ENCODE measurements at regions not wholly inside any gene's neighbourhood (a gene's known extent, or its start where the extent isn't known, plus 50 kb on each side); places are given as distances from the start of the nearest gene placed in this dataset.
"Not testable (repeated sequence)": the region's sequence is repeated elsewhere in the genome, so short reads cannot be mapped to it uniquely, and the experiment has no call there.

DNA sequence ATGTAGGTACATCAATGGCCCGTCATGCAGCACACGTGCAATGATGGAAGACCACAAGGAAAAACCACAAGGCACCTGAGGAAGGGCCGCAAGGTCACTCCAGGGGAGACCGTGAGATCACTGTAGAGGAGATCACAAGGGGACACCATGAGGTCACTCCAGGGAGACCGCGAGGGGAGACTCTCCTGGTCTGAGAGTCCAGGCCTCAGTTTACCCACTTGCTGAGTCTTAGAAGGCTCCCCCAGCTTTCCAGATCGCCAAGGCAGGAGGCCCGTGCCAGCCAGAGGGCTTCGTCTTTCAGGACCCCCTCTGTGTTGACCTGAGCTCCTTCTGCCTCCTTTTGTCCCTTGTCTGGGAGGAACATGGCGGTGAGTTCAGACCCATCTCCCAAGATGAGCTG is 232.2 kb downstream of the ERMARD start:
- DNase-seq: no peak

DNA sequence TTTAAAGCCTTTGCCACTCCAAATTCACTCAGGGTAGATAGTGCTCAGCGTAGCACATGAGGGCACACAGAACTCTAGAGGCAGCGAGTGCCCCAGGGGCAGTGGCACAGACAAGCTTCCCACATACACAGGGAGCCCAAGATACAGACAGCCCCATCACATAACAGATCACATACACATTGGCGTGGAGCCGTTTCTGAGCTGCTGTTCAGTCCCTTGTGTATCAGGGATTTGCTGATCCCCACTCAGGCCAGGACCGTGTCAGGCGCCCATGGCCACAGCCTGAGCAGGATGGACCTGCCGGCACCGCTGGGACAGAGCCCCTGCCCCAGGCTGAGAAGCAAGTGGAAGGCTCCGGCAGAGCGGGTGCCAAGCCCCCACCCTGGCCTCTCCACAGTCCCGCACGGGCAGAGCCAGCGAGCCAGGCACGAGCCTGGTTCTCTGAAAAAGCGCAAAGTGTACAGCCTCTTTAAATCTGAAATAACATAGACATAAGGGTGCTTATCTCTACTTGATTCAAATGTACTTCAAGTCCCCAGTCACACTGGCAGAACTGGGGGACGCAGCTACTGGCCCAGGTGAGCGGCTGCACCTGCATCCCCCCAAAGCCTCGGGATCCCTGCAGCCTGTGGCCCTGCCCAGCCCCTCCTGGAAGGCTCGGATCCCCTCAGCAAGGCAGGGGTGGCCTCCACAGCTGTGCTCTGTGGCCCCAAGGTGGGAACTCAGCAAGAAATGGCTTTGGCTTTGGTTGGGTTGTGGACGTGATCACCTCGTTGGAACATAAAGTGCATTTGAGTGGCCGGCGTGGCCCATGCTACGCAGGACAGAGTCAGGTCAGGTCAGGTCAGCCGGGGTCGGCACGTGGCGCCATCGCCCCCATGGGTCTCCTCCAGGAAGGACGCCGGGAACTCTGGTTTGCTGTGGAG is 231.3 kb downstream of the ERMARD start:
- no peak for DNase-seq

DNA sequence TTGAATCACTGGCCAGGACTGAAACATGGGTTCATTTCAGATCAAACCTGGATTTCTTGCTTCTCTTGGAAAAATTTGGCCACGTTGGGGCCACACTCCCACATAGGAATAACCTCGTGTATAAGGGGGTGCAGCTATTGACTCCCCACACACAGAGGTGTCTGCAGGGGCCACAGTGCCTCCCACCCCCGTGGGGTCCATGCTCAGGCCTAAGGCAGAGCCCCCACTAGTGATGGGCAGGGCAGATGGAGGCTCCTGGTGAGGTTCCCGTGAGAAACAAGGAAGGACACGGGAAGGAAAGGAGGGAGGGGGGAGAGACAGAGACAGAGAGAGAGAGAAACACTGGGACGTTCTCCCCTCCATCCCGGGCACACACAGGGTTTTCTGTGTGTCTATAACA is 230.5 kb downstream of the ERMARD start:
- no peak for DNase-seq

DNA sequence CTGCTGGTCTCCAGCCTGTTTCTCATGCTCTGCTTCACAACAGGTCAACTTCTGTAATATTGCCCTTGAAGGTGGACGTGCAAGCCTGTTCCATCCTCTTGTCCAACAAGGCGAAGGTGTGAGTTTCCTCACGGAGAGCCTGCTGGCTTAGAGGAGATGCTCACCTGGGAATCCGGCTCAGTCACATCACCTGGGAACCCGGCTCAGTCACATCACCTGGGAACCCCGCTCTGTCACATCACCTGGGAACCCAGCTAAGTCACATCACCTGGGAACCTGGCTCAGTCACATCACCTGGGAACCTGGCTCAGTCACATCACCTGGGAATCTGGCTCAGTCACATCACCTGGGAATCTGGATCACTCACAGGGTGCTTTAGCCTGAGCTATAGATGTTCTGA is 230.1 kb downstream of the ERMARD start:
- DNase-seq: no peak

DNA sequence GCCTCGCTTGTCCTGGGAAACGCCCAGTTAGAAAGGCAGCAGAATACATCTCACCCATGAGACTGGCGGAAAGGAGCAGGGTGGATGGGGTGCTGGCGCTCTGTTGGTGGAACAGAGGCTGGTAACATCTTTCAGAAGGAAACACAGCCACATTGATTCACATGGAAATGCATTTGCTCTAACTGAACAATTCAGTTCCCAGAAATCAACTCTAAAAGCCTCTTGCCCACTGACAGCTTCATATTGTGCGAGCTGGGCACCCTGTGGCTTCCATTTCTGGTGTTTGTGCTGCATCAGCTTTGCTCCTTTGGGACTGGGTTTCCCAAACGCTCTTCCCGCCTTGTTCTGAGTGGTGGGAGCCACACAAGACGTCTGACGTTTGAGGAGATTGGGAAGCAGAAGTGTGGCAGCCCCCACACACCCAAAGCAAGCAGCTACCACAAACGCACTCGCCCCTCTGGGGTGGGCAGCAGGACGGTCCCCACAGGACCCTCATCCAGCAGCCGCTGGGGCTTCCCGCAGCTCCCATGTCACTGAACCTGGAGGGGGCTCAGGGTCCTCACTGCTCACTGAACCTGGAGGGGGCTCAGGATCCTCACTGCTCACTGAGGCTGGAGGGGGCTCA is 229.5 kb downstream of the ERMARD start:
- DNase-seq: no peak

DNA sequence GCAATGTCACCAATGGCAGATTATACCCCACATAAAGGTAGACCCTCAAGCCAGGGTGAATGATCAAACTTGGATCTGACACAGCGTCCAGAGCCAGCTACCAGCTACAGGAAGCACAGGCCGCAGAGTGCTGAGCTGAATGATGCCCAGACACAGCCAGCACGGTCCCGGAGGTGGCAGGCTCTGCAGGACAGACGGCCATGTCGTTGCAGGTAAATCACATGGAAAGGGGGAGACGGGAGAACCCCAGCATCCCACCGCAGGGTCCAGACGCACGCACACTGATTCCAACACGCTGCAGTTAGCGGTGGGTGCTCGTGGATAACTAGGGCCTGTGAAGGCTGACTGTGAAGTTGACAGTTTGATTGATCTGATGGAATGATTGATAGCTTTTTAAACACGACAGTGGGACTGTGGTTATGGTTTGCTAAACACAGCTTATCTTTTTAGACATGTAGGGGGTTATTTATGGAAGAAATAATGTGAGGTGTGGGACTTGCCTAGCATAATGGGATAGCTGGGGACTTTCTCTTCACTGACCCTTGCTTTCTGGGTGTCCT is 228.5 kb downstream of the ERMARD start:
- DNase-seq: no peak

DNA sequence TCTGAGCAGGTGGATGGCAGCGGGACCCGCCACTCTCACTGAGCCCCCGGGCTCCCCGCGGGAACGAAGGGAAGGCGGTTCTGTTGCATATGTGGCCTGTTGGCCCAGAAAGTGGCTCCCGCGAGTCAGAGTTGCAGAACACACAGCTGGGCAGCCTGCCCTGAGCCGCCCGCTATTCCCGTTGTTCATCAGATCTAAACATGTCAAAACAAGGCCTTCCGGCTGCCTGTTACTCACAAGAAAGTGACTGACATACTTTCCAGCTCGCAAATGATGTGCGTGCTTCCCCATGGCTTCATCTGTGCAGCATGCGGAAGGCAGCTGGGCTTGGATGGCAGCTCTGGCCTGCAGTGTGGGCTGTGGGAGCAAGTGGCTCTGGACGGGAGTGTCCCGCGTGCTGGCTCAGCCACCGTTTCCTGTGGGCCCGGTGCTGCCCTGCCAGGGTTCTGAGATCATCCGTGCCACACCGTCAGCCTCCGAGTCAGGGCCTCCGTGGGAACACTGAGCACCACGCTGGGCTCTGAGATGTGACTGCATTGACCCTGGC is 227.3 kb downstream of the ERMARD start:
- DNase-seq: peak in 1 of 3 donors; percentile 30

DNA sequence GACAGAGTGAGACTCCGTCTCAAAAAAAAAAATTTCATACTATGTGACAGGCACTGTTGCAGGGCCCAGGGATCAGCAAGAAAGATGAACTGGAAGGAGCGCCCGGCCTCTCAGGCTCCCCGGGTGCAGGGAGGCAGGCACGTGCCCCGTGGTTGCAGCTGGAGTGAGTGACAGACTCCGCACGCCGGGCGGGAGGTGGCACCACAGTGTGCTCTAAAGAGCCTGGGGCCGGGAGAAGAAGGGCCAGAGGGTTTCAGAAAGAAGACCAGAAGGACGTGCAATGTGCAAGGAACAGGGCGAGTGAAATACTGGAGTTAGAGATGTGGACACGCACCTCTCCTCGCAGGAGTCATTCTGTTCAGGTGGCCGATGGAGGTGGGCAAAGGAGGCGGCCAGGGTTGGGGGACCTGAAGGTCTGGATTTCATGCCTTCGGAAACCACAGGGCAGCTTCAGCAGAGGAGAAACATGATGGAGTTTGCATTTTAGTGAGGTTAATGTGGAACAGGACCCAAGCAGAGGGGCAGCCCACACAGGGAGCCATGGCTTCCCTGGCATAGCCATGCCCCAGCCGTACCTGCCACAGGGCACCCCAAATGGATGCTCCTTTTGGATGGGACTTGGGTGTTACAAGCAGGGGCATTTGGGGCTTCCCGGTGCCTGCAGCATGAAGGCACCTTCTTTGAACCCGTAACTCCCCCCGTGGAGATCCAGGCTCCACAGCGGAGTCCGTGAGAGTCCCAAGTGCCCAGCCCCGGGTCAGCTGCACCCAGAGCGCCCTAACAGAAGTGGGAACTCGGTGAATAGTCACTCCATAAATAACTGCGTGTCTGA is 226.2 kb downstream of the ERMARD start:
- no peak for DNase-seq

DNA sequence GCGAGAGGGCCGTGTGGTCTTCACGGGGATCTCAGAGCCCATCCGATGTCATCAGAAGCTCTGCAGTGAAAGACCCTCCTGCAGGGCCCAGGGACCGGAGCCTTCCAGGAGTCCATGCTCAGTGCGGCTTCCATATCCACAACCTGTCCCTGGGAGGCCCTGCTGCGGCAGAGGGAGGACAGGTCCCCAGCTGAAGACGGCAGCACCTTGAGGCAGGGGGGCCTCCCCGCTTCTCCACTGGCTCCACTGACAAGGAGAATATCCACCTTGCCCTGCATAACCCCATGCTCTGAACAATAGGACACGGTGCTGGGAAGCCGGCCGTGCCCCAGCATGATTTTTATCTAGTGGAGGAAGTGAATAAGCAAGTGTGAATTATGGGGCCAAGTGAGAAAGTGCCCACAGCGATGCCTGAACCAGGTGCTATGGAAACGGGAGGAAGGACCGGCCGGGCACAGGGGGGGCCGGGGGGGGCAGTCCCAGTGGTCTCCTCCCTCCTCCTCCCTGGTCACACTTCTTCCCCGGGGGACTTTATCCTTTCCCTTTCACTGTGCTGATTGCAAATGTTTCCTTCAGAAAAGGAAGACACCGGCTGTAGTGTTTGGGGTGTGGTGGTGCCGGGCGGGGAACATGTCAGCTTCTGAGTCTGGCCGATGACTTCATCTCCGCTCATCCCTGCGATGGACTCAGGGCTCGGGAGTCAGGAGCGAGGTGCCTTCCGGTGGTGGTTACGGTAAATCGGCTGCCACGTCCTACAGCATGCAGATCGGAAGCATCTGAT is 225.1 kb downstream of the ERMARD start:
- no peak for DNase-seq

DNA sequence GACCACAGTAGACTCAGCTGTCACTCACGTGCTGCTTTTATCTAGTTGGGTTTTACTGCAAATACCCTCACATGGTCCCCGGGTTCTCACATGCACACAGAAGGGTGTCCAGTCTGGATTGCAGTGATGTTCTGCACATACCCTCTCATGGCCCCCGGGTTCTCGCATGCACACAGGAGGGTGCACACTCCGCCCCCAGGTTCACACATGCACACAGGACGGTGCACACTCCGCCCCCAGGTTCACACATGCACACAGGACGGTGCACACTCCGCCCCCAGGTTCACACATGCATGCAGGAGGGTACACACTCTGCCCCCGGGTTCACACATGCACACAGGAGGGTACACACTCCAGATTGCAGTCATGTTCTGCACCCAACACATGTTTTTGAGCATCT is 224.3 kb downstream of the ERMARD start:
- no peak for DNase-seq

DNA sequence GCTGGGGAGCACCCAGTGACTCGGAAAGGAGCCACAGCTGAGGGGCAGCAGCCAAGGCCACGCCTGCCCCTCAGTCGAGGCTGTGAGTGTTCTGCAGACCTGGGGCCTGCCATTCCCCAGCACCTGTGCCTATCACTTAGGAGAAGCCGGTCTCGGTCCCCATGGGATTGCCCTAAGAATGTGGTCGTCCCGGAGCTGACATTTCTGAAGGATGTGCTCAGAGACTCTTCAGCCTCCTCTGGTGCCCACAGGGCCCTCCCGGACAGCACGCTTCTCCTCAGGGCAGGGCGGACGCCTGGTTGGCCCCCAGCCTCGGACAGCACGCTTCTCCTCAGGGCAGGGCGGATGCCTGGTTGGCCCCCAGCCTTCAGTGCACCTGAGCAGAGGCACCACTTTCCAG is 223.9 kb downstream of the ERMARD start:
- no peak for DNase-seq

DNA sequence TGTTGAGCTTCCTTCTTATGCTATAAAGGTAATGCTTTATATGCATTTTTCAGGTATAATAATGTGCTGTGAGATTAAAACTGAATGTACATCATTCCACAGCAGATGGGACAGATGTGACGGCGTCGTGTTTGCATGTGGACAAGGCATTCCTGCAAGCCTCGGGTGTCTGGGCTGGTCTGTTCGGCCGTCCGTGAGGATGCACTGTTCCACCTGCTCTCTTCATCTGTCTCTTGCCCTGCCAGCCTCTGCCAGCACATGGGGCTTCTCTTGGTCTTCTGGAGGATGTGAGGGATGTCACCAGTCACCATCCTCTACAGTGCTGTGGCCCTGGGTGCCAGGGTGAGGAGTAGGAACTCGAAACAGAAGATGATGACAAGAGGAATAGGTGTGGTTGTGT is 223.2 kb downstream of the ERMARD start:
- no peak for DNase-seq

DNA sequence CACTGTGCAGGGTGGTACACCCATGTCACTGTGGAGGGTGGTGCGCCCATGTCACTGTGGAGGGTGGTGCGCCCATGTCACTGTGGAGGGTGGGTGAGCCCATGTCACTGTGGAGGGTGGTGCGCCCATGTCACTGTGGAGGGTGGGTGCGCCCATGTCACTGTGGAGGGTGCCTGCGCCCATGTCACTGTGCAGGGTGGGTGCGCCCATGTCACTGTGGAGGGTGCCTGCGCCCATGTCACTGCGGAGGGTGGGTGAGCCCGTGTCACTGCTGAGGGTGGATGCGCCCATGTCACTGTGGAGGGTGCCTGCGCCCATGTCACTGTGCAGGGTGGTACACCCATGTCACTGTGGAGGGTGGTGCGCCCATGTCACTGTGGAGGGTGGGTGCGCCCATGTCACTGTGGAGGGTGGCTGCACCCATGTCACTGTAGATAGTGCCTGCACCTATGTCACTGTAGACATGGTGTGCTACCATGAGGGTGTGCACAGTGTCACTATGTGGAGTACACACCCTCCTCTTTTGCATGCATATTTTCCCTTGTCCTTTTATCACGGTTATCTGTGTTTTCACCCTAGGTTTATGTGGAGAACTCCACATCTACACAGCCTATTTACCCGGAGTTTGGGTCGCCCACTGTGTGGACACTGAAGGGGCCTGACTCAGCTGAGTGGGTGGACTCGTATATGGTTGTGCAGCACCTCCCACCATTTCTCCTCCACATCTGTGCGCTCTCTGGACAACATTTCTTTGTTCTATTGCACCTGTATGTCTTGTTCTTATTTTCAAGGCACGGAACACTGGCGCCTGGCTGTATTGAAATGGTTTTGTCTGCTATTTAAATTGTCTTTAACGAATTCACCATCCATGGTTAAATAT is 222.4 kb downstream of the ERMARD start:
- DNase-seq: not testable (repeated sequence)

DNA sequence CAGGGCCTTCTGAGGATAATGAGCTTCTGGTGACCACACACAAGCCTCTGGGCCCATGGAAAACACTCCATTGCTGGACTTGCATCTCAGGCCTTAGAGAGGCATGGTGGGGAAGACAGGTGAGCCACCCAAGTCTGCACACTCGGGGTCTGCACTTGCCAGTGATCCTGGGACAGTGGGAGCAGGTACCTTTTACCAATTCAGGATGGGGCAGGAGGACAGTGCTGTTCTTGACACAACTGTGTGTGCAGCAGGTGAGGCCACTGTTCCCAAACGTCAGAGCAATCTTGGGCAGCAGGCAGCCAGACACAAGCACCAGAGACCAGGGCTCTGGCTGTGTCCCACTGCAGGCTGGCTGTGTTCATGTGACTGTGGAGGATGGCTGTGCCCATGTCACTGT is 221.3 kb downstream of the ERMARD start:
- DNase-seq: no peak

DNA sequence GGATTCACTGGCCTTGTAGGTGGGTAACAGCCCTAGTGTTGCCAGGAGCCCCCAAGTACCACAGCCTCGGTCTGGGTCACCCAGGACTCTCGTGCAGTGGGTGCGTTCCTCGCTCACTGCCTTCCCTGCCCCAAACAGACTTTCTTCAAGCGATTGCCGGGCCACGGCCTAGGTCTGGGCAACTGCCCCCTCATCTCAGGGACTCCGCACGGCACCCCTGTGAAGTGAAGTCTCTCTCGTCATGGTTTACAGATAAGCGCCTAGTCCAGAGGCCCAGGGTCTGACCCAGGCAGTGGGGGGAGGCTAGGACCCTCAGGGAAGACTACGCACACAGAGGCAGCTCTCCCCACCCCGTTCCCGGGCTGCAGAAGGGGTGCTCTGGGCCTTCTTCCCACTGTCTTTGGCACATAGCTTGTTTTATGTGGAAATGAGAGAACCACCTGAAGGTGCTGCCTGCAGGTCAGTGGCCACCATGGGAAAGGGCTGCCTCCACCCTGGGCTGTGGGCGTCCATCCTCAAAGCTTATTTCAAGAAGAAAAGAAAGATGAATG is 220.8 kb downstream of the ERMARD start:
- no peak for DNase-seq

DNA sequence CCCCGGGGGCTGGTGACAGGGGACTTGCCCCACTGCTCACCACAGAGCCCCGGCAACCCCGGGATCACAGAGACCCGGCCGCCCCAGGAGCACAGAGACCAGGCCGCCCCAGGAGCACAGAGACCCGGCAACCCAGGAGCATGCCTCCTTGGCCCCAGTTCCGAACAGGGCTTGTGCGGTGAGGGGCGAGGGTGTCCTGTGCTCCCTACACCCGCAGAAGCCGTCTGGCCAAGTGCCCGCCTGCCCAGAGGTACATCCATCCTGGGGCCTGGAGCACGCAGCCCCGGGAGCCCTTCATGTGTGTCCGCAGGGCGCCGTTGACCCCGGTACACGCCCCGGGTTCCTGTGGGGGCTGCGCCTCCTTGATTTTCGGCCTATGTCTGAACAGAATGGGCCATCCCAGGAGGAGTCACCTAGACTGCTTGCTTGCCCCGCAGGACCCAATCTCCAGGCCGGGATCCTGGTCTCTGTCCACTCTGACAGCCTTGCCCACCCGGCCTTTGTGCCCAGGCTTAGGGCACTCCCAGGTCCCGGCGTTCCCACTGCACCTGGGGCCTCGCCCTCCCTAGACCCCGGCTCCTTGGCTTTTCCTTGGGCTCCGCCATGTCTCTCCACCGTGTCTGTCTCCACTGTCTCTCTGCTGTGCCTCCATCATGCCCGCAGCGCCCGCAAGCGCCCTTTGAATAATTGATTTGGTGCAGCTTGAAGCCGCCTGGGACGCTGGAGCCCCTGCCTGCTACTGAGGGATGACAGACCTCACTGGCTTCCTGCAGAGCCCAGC is 219.8 kb downstream of the ERMARD start:
- no peak for DNase-seq

DNA sequence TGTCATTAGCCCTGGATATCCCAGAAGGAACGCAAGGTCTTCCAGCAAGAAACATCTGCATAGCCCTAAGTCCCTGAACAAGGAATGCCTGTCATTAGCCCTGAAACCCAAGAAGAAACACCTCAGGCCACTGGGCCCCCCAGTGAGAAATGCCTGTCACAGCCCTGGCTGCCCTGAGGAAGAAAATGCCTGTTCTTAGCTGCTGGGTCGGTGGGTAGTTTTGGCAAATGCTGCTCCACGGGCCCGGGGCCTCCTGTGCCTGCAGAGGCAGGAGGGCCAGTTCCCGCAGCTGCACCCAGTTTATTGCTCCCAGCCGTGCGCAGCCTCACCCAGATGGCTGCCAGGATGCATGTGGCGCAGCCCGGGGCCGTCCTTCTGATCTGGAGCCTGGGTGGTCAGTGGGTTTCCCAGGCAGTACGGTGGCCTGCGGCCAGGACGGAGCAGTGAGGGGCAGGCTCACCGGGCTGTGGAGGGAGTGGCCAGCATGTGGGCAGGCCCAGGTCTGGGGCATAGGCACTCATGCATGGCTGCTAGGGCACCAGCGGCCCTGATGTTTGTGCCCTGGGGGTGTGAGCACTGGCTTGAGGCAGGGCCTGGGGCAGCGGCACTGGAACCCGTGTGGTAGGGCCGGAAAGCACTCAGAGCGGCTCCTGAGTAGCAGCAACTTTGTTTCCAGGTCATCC is 219.0 kb downstream of the ERMARD start:
- no peak for DNase-seq

All from muscle of back (tissue), 3 donors.